ENCODE measurements at regions not wholly inside any gene's neighbourhood (a gene's known extent, or its start where the extent isn't known, plus 50 kb on each side); places are given as distances from the start of the nearest gene placed in this dataset.

DNA sequence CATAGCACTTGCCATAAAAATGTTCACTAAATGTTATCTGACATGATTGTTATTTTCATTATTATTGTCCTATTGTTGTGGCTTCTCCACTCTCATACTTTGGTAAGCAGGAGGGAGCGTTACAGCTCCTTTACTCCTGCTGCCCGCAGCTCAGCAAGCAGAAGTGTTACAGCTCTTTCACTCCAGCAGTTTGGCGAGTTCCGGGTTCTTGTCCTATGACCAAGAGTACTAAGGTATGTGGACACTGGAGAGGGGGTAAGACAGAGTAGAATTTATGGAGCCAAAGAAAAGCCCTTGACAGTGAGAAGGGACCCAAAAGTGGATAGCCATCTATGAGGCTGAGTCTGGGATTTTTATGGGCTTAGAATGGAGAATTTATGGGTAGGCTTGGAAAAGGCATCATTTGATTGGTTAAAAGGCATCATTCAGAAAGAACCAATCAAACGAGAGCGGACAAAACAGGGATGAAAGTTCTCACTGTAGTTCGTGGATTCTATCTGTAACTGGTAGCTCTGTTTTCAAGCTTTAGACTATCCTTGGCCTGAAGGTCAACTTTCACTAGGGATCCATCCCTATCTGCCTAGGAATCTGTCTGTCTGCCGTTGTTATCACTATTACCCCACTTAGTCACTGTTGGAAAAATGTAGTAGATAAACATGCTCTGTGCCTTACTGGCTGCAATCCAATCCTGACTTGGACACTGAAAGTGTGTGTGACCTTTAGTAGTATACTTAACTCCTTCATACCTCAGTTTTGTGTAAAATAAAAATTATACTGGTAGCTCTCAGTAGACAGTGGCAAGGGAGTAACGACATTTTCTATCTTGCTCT, 545.6 kb upstream of the LCORL start:
- peak; percentile 11 for DNase-seq (ENCODE audit: low read depth)

DNA sequence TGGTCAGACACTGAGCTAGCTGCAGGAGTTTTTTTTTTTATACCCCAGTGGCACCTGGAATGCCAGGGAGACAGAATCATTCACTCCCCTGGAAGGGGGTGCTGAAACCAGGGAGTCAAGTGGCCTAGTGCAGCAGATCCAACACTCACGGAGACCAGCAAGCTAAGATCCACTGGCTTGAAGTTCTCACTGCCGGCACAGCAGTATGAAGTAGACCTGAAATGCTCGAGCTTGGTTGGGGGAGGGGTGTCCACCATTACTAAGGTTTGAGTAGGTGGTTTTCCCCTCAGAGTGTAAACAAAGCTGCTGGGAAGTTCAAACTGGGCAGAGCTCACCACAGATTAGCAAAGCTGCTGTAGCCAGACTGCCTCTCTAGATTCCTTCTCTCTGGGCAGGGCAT, 537.9 kb upstream of the LCORL start:
- no peak for DNase-seq (ENCODE audit: low read depth)

DNA sequence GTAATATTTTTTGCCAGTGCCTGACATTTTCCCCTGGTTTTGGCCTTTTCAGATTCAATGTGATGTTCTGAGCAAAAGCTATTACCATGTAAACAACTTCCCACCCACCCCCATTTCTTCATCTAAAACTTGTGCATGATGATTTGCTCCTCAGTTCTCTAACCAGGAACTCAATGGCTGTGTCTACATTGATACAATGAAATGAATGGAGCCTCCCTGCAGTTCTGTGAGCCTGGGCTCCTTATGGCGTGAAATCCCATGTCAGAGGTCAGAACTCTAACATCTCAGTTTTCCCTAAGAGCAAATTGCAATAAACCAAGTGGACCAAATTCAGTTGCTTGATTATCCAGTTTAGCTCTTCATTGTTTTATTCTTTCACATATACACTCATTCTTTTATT, 534.8 kb upstream of the LCORL start:
- DNase-seq (ENCODE audit: low read depth): no peak

- DNase-seq (ENCODE audit: low read depth): no peak
Observed at GRCh38 chr4:18540349-18540748, 518.8 kb upstream of the LCORL start.

GRCh38 chr4:18538121-18538520, 516.6 kb upstream of the LCORL start:
- no peak for DNase-seq (ENCODE audit: low read depth)

- DNase-seq (ENCODE audit: low read depth): no peak
Observed at GRCh38 chr4:18536428-18536827, 514.9 kb upstream of the LCORL start.

- no peak for DNase-seq (ENCODE audit: low read depth)
Observed at GRCh38 chr4:18535948-18536347, 514.4 kb upstream of the LCORL start.

DNA sequence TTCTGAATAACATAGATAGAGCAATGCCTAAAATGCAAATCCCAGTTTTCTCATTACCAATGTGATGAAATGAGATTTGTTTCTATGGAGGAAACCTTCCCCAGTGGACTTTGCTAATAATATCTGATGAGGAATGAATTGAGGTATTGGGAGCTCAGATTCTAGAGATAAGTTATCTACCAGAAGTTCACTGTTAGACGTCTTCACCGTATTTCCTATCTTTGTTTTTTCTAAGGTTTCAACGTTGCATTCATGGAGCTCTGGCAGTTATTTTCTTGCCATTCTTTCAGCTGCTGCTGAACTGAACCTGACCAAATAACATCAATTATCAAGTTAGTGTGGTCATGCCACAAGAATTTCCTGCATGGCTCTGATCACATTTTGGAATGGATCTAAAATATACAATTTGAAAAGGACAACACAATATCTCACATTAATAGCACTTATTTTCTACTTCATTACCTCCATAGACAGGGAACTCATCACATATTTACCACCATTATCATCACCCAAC, 511.8 kb upstream of the LCORL start:
- no peak for DNase-seq (ENCODE audit: low read depth)

DNA sequence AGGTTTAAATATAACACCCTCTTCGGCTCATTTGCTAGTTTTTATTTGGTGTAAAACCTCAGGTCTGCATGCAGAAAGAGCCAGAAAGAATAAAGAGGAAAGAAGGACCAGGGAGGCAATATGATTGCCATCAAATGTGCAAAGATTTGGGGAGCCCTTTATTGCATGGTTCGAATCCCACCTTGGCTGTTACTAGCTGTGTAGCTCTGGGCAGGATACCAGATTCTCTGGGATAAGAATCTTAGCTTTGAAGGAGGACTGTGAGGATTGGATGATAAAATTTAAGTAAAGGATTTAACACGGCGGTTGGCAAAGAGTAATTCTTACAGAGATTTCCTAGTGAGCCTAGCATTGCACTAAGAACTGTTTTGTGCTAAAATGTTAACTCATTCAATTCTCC, 510.2 kb upstream of the LCORL start:
- DNase-seq (ENCODE audit: low read depth): no peak

GRCh38 chr4:18529482-18529881, 507.9 kb upstream of the LCORL start:
- no peak for DNase-seq (ENCODE audit: low read depth)

GRCh38 chr4:18524667-18525066, 503.1 kb upstream of the LCORL start:
- DNase-seq (ENCODE audit: low read depth): no peak

- no peak for DNase-seq (ENCODE audit: low read depth)
Observed at GRCh38 chr4:18518098-18518497, 496.5 kb upstream of the LCORL start.

- no peak for DNase-seq (ENCODE audit: low read depth)
Observed at GRCh38 chr4:18513861-18514260, 492.3 kb upstream of the LCORL start.

DNA sequence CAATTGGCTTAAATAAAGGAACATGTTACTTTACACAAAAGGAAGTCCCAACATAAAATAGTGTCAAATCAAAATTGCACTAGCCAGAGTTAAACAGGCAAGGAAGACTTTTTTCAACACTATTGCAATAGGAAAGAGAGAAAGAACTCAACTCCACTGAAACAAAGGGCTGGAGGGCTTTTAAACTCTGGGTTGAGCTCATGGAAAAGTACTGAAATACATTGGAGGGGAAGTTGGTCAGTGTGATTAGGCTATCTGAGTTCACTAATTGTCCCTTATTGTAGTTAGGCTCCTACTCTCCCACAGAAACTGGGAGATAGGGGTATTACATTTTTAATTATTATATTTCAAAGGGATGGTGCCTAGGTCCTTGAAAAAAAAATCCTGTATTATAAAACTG, 491.2 kb upstream of the LCORL start:
- DNase-seq (ENCODE audit: low read depth): no peak

DNA sequence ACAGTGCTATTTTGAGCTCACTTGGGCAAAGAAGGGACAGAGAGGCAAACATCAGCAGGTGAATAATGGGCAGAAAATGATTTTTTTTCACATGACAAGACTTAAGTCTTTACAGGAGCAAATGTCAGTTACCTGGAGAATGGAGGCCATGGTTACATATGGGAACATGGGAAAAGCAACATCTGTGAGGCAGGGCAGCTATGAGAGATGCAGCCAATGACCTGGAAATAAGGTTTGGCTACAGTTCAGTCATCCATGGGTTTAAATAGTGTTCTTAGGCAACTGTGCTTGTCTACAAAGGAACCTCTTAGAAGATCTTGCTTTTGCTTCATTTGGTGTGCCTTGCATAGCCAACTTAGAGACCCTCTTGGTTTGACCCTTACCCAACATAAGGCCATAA, 490.2 kb upstream of the LCORL start:
- DNase-seq (ENCODE audit: low read depth): no peak

- no peak for DNase-seq (ENCODE audit: low read depth)
Observed at GRCh38 chr4:18508786-18509185, 487.2 kb upstream of the LCORL start.

DNA sequence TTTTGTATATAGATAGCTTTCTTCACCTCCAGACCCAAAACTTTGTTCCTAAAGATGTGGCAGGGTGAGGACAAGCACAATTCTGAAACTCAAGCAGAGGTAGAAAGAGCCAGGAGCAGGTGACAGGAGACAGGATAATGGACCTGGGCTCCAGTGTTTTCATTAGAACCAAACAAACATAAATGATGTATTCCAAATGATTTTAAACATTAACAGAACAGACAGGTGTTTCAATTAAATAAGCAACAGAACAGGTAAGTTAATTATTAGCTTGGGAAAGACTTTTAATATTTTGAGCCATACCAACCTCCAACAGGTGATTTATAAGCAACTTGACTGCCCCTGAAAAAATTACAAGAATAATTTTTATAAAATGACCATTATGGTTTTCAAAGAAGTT, 459.4 kb upstream of the LCORL start:
- no peak for DNase-seq (ENCODE audit: low read depth)

GRCh38 chr4:18480342-18480741, 458.8 kb upstream of the LCORL start:
- DNase-seq (ENCODE audit: low read depth): no peak

DNA sequence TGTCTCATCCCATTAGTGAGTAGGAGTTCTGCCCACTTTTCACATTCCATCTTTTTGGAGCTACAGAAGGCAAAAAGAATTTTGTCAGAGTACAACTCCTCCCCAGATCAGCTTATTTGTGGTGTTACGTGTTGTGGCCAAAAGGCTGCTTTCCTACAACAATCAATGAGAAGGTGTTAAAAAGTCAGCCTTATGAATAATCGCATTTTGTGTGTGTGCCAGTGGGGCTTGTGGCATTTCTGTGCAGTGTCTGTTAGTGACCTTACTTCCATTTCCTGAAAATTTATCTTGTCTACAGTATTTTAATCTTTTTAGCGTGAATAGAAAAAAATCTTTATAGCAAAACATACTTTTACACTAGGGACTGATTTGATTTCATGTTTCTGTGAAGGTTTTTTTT, 458.3 kb upstream of the LCORL start:
- no peak for DNase-seq (ENCODE audit: low read depth)

DNA sequence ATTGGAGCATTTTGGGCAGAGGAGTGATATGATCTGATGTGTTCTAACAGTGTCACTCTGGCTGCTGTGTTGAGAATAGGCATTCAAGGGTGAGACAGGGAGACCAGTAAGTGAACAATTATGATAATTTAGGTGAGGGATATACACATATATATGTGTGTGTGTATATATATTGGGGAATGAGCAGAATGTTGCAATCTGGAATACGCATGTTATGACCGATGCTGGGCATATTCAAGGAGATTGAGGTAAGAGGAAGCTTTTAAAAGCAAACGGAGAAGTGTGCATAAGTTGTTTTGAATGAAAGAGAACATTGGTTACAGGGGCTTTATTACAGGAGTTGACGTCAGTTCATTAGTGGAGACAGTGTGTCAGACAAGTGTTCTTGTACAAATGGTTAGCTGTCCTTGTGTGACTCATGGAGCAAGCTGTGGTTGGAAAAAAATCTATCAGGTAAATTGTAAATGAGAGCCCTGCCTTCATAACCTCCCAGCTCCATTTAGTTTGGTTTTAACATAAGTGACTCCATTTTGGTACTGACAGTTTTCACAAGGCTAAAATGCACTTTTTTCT, 442.5 kb upstream of the LCORL start:
- no peak for DNase-seq (ENCODE audit: low read depth)

GRCh38 chr4:18458465-18458864, 436.9 kb upstream of the LCORL start:
- no peak for DNase-seq (ENCODE audit: low read depth)

DNA sequence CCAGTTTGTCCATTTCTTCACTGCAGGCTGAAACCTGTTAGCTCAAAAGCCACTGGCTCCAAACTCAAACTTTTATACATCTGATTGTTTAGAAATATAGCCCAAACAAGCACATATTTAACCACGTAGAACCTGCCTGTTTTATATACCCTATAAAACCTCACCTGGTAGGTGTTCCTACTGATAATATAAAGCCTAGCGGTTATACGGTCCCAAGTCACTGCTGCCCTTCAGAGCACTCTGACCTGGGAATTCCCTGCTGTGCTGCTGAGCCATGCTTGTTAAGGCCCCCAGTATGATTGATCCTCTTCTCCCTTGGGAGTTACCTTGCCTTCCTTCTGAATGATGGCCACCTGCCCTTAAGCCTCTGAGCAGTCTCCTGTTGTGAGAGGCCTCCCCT, 432.8 kb upstream of the LCORL start:
- DNase-seq (ENCODE audit: low read depth): no peak

DNA sequence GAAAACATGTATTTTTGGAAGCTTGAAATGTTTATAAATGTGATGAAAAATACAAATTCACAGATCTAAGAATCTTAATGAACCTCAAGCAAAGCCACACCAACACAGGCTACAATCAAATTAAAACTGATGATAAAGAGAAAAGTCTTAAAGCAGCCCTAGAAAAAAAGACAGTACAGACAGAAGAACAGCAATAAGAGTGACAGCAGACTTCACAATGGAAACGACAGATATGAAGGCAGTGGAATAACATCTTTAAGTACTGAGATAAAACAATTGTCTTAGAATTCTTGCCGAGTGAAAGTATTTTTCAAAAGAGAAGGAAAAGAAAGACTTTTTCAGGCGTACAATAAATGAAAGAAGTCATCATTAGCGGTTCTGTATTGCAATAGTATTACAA, 423.6 kb upstream of the LCORL start:
- DNase-seq (ENCODE audit: low read depth): no peak

DNA sequence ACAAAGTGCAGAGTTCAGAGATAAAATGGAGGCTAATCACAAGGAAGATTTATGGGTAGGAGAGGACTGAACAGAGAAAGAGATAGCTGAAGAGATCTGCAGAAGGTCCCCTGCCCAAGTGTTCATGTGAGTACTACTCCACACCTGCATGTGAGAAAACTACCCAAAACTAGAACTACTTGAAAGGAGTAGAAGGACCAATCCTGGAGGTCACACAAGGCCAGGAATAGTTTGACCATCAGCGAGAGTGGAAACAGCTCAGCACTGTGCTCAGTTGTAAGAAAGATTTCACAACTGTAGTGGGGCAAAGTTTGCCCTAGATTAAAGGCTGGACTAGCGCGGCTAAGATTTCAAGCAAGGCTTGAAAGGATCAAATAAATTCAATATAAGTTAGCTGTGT, 422.7 kb upstream of the LCORL start:
- no peak for DNase-seq (ENCODE audit: low read depth)

Measured in iris pigment epithelial cell (primary cell).